Amniotic epithelial cell (primary cell): ENCODE measurements at regions not wholly inside any gene's neighbourhood (a gene's known extent, or its start where the extent isn't known, plus 50 kb on each side); places are given as distances from the start of the nearest gene placed in this dataset.

Source experiments
- DNase-seq: peaks from one replicate; pipeline ENCODE4 v3.0.0-alpha.2; 2010; ENCODE audit warnings: low read depth

GRCh38 chr10:58013406-58013805, 254.3 kb downstream of the IPMK start:
- DNase-seq = no peak

DNA sequence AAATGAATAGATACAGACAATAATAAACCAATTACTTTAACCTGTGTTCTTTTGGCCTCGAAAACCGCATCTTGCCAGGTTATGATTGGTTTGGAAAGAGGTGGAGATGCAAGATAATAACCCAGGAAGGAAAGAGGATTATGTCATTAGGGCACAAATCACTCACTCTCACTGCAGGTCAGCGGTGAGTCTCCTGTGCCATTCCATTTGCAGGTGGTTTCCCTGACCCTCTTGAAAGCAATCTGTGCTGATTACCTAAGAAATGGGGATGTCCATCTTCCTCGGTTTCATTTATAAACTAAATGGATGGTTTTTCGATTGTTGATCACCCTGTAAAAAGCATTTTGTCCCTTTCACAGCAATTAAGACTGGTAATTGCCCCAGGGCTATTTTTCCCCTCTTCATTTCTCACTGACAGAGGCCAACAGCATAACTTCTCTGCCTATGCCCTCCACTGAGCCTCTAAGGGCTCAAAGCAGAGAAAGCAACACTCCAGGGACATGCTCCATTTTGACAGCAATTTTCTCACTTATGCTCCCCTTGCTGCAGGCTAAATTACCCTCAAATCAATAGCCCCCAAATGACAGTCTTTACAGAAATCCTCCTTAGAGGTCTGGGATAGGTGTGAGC, 257.5 kb downstream of the IPMK start:
- no peak for DNase-seq

DNA sequence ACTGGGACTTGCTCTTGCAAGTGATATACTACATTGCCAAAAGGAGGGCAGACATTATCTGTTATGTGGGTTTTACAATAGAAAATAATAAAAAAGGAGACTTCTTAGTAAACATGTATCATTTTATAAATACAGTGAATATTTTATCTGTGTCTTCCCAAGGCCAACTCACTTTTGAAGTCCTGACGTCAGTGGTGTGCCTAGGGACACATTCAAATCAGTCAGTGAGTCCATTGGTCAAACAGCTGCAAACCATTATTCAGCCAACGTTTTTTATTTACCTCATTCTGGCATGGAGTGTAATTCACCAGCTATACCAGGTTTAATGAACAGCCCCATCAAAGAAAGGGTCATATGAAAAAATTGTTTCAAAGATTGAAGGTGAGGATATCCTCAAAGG, 263.7 kb downstream of the IPMK start:
- no peak for DNase-seq

DNA sequence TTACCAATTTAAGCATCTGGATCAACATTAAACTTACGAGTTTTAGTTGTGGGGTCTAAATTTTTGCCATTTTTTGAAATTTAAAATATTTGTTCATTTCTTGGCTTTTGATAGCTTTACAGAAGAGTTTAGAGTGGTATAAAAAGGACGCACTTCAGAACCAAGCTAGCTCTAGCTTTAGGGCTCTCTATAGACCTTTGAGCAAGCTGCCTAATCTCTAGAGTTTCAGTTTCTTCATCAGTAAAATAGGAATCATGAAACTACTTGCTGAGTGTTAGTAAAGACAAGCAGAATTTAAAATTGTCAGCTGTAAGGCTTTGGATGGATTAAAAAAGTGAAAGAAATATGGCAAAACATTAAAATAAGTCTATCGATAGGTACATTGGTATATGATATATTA, 266.5 kb downstream of the IPMK start:
- DNase-seq = no peak

GRCh38 chr10:57996536-57996935, 271.2 kb downstream of the IPMK start:
- no peak for DNase-seq

DNA sequence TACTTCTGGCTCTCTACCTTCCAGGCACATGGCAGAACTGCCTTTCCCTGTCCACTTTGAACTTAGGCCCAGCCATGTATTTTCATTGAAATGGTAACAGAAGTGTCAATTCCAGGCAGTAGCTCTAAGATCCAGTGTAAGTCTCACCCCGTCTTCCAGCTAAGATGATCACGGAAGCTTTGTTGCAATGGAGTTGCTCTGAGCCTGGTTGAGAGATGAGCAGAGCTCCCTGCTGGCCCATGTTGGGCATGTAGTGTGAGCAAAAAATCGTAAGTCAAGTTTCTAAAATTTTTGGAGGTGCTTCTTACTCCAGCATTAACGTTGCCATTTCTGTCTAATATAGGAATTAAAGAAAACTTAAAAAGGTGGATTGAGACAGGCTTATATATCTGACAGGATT, 274.4 kb downstream of the IPMK start:
- no peak for DNase-seq

DNA sequence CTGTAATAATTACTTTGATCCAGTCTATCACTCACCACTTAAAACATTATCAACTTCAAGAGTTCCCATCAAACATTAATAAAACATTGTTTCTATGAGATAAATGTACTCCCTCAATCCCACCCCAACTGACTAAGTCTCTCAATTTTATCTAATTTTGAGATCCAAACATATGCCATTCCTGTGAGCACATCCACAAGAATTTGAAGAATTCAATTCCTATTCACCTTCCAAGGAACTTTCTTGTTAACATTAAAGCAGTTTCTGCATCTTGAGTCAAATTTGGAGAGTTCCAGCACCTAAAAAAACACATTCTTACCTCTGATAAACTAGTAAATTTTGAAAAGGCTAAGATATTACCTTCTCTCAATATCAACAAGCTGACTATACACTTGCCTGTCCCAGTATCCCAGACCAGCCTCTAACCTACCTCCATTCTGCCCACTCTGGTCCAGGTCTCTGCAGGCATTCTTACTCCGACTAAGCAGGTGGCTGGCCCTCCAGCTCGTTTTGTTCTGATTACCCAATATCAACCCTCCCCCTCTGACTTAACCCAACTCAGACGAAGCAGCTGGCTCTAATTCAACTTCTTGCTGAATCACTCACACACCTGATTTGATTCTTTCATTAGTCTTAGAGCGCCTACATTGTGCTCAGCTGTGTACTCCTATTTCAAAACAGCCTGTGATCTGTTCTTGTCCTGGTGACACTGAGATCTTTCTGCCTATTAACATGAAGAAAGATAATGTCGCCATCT, 275.2 kb downstream of the IPMK start:
- DNase-seq = peak; percentile 77

DNA sequence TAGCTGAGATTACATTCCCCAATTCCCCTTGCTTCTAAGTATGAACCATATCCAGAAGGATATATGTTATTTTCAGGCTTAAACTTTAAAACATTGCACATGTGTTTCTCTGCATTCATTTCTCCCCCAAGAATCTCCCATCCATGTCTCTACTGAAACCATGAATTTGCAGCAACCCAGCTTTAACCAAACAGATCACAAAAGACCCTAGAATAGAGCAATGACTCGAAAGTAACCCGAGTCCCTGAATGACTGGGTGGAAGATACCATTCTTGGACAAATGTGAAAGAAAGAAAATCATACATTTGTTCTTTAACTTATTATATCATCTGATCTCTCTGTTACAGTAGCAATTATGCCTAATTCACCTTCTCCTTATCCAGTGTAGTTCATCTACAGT, 278.7 kb downstream of the IPMK start:
- no peak for DNase-seq

GRCh38 chr10:57987055-57987721, 280.5 kb downstream of the IPMK start:
- DNase-seq = no peak

DNA sequence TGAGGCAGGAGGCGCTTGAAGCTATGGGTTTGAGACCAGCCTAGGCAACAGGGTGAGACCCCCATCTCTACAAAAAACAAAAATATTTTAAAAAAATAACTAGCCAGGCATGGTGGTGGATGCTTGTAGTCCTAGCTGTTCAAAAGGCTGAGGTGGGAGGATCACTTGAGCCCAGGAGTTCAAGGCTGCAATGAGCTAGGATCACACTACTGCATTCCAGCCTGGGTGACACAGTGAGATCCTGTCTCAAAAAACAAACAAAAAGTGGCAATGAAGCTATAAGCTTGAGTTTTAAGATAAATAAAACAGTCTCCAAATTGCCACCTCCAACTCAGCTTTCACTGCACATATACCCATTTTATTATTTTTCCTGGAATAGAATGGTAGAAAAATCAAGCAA, 281.3 kb downstream of the IPMK start:
- no peak for DNase-seq

DNA sequence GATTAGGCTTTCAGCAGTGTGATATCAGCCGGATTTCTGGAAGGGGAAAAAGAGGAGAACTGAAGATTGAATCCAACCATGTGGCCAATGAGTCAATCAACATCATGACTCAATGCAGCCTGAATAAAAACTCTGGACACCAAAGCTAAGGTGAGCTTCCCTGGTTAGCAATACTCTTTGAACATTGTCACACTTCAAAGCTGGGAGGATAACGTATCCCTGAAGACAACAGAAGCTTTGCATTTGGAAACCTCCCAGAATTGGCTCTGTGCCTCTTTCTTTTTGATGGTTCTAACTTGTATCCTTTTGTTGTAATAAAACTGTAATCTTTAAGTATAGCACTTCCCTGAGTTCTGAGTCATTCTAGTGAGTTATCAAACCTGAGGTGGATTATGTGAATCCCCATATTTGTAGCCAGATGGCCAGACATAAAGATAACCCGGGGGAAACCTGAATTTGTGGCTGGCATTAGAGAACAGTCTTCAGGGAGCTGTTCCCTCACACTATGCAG, 284.4 kb downstream of the IPMK start:
- peak; percentile 89 for DNase-seq

- DNase-seq = no peak
Observed at GRCh38 chr10:57982091-57982490, 285.6 kb downstream of the IPMK start.

DNA sequence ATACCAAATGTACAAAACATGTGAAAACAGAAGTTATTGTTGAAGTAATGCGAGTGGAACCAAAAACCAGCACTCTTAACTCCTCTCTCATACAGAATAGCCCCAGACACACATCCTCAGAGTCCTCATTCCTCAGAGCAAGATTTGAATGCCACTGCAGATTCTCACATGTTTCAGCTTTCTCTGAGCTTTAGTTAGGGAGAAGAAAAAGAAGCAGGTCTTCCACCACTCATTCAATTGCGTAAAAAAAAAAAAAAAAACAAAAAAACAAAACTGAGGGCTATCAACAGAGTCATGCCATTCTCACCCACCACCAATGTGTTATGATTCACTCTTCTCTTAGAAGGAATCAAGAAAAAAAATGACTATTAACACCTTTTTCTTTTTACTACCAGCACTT, 287.7 kb downstream of the IPMK start:
- peak; percentile 73 for DNase-seq

- DNase-seq = peak; percentile 92
Observed at GRCh38 chr10:57979491-57979890, 288.2 kb downstream of the IPMK start.

GRCh38 chr10:57977262-57977661, 290.4 kb downstream of the IPMK start:
- DNase-seq = no peak

- DNase-seq = no peak
Observed at GRCh38 chr10:57973451-57973850, 294.2 kb downstream of the IPMK start.

- no peak for DNase-seq
Observed at GRCh38 chr10:57972783-57973182, 294.9 kb downstream of the IPMK start.

- DNase-seq = no peak
Observed at GRCh38 chr10:57968328-57969016, 299.2 kb downstream of the IPMK start.

DNA sequence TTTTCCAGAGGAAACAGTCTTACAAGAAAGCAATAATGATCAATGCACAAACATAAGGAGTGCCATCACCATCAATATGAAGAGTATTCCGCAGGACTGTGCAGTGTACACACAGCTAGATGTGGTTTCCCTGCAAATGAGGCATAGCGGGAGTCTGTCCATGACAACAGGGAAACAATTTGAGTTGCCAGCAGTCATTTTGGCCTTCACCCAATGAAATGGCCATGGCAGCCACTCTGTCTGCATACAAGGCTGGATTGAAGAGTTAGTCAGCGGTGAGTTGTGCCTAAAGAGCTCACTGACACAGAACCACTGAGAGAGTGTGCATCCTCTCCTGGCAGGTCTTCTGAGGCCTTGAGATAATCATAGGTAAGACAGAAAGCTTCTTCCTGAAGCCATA, 303.3 kb downstream of the IPMK start:
- DNase-seq = peak; percentile 33

- DNase-seq = no peak
Observed at GRCh38 chr10:57963546-57963945, 304.1 kb downstream of the IPMK start.

DNA sequence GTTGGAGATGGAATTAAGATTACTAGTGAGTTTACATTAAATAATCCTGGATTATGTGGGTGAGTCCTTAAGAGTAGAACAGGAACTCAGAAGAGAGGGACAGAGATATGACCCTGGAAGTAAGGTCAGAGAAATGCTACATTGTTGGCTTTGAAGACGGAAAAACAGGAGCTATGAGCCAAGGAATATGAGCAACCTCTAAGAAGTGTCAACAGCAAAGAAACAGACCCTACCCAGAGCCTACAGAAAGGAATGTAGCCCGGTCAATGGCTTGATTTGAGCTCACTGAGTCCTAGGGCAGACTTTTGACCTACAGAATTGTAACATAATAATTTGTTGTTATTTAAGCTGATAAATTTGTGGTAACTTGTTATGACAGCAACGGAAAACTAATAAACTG, 304.9 kb downstream of the IPMK start:
- no peak for DNase-seq

GRCh38 chr10:57961487-57961886, 306.2 kb downstream of the IPMK start:
- no peak for DNase-seq

DNA sequence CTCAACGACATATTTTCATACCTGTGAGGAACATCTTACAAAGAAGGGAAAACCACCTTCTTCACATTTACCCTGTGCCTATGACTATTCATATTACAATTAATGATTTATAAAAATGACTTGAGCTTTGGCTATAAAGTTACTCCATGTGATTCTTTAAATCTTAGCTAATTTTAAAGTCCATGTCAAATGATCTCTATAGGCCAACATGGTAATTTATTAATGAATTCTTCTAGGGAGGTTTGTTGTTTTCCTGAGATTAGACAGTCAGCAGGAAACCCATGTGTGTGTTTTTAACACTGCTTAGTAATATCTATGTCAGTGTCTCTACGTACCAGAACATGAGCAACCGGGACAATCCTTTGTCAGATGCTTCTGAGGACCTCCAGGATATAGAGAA, 307.3 kb downstream of the IPMK start:
- no peak for DNase-seq
